Astrocyte of the hippocampus (primary cell): ENCODE measurements at regions not wholly inside any gene's neighbourhood (a gene's known extent, or its start where the extent isn't known, plus 50 kb on each side); places are given as distances from the start of the nearest gene placed in this dataset.
"Not testable (repeated sequence)": the region's sequence is repeated elsewhere in the genome, so short reads cannot be mapped to it uniquely, and the experiment has no call there.

Experiments
- DNase-seq: peaks from one replicate; pipeline ENCODE4 v3.0.0; 2011; ENCODE audit warnings: low read depth, low spot score

DNA sequence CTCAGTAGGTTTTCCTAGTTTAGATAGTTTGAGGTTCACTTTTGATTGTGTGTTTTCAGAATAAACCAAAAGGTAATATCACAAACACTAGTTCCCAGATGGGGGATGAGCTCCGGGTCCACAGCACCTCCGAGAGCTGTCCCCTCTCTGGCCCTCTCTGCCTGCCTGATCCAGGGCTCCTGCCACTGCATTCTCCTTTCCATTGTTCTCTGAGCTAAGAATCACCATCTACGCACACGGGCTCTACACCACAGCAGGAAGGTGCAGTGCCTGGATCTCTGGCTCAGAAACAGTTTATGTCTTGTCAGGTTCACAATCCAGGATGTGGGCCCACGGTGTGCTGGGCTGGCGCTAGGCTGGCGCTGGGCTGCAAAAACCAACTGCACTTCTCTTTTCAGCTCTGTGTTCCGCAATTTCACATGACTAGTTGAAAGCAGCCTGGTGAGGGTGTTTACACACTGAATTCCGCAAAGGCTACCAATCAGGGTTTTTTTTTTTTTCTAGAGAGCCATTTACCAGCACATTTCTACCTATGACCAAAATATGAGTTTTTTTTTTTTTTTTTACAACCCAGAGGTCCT is 167.5 kb downstream of the SOD2 start:
- DNase-seq = no peak

DNA sequence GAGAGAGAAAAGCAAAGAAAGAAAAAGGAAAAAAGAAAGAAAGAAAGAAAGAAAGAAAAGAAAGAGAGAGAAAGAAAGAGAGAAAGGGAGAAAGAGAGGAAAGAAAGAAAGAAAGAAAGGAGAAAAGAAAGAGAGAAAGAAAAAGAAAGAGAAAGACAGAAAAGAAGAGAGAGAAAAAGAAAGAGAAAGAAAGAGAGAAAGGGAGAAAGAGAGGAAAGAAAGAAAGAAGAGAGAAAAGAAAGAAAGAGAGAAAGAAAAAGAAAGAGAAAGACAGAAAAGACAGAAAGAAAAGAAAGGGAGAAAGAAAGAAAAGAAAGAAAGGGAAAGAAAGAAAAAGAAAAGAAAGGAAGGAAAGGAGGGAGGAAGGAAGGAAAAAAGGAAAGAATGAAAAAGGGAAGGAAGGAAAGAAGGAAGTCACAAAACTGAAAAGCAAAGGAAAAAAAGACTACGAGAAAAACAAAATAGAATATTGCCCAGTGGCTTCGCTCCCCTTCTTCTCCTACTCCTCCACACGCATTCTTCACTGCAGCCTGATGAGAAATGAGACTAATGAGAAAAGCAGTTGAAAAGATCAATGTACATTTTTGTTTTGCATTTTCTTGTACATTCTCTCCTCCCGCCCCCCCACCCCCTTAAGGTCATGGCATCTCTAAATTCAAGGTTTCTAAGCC is 170.0 kb downstream of the SOD2 start:
- no peak for DNase-seq

DNA sequence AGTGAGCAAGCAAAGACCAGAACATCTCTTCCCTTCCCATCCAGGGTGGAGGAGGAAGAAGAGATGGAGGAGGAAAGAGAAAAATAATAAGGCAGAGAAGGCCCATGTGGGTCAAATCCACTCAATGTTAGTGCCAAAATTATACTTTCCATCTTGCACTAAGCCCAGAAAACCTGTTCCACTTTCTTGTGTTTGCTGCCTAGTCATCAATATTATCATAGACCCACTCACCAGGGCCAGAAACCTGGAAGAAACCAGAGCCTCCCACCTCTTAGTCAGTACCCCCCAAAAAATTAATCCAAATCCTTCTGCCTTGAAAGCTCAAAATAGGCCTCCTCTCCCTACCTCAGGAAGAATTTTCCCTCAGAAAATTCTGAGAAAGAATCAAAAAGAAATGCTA is 171.1 kb downstream of the SOD2 start:
- DNase-seq = no peak

DNA sequence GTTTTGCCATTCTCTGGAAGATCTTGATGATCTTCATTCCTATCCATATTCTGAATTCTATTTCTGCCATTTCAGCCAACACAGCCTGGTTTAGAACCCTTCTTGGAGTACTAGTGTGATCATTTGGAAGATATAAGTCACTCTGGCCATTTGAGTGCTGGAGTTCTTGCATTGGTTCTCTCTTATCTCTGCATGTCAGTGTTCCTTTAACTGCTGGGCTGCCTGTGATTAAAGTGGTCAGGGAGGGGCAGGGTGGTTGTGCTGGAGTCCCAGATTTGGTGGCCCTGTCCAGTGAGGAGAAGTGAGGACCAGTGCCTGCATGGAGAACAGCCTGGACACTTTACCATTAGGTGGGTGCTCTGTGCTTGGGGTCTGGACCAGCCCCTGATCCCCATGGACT is 173.0 kb downstream of the SOD2 start:
- no peak for DNase-seq

DNA sequence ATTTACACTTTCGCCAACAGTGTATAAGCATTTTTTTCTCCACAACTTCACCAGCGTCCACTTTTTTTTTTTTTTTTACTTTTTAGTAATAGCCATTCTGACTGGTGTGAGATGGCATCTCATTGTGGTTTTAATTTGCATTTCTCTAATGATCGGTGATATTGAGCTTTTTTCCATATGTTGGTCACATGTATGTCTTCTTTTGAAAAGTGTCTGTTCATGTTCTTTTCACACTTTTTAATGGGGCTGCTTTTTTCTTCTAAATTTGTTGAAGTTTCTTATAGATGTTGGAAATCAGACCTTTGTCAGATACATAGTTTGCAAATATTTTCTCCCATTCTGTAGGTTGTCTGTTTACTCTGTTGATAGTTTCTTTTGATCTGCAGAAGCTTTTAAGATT is 177.2 kb downstream of the SOD2 start:
- not testable (repeated sequence) for DNase-seq

DNA sequence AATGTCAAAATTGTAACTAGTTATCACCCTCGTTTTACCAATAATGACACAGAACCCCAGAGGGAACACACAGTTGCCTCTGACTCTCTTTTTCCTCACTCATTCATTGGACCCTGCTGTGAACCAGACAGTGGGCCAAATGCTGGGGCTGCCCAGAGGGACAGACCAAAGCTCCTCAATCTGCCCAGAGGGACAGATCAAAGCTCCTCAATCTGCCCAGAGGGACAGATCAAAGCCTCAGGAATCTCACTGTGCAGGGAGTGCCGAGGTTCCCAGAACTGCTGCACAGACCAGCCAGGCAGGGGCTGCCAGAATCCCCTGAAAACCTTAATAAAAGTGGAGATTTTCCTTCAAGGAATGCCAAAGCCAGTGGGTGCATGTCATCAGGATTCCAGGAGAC is 179.1 kb downstream of the SOD2 start:
- no peak for DNase-seq

- DNase-seq = no peak
These were observed 179.8 kb downstream of the SOD2 start for GRCh38 chr6:159513074-159513720.

DNA sequence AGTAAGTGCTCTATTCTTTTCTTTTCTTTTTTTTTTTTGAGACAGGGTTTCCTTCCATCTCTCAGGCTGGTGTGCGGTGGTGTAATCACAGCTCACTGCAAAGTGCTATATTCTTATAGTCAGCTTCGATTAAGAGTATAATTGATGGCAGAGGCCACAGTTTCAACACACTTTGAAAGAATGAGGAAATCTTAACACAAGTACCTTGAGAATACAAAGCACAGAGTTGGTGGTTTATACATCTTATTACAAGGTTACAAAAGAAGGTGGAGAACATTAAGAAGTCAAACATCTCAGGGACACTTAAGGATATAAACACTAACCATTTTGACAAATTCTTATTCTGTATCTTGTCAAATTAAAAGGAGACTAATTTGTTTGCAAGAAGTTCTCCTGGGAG is 180.5 kb downstream of the SOD2 start:
- DNase-seq = no peak

- DNase-seq = no peak
These were observed 180.9 kb downstream of the SOD2 start for GRCh38 chr6:159512104-159512503.

GRCh38 chr6:159510141-159510540 is 182.9 kb downstream of the SOD2 start:
- DNase-seq = no peak

GRCh38 chr6:159508931-159509330 is 184.1 kb downstream of the SOD2 start:
- no peak for DNase-seq

DNA sequence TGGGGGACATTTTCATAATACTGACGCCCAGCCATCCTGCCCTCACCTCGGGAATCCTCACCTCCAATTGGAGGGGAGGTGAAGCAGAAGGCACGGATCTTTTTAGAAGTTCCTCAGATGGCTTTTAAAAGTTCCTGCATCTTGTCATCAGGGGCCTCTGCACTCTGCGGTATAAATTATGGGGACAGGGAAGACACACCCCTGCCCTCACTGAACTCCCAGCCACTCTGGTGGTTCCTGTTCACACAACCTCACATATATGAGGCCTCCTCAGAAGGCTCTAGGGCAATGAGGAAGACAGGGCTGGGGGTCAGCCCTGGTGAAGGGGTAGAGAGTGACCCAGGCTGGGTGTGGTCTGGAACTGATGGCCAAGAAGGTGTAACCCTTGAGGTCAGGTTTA is 187.0 kb downstream of the SOD2 start:
- DNase-seq = no peak

GRCh38 chr6:159505140-159505922 is 187.7 kb downstream of the SOD2 start:
- no peak for DNase-seq

- no peak for DNase-seq
These were observed 191.5 kb downstream of the SOD2 start for GRCh38 chr6:159501558-159501957.

GRCh38 chr6:159499034-159499433 is 194.0 kb downstream of the SOD2 start:
- DNase-seq = no peak

GRCh38 chr6:159494586-159494972 is 198.5 kb downstream of the SOD2 start:
- no peak for DNase-seq

- no peak for DNase-seq
These were observed 199.0 kb downstream of the SOD2 start for GRCh38 chr6:159493898-159494585.

DNA sequence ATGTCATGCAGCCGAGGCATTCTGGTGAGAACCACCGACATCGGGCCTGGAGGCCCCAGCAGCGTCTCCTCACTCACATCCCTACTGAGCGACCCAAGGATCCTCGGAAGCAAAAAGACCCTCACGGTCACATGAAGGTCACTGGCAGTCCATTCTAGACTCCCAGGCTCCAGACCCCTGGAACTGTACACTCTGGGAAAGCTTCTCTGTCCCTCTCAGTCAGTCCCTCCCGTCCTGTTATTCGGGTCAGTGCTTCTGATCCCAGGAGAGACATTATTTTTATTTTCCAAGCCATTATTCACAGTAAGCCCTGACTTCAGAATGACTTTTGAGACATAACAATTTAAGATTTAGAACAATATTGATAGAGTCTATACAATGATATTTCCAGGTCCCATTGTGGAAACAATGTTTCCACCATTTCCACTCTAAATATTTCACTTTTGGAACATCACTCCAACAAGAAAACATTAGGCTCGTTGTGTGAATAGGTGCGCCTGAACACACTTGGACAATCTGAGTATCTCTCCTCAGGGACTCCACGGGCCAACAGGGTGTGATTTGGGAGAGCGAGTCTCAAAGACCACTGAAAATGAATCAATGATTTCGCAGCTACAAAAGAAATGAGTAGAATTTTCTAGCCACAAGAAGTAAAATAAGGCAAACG is 199.7 kb downstream of the SOD2 start:
- DNase-seq = no peak

- DNase-seq = no peak
These were observed 202.6 kb downstream of the SOD2 start for GRCh38 chr6:159490298-159490937.

- DNase-seq = peak; percentile 11
These were observed 205.4 kb downstream of the SOD2 start for GRCh38 chr6:159487636-159488035.

GRCh38 chr6:159483259-159483658 is 209.8 kb downstream of the SOD2 start:
- DNase-seq = no peak
